ENCODE measurements at regions not wholly inside any gene's neighbourhood (a gene's known extent, or its start where the extent isn't known, plus 50 kb on each side); places are given as distances from the start of the nearest gene placed in this dataset.

- no peak for TF ChIP-seq POLR2A (IDR thresholded peaks at IDR 0.05)
- TF ChIP-seq, protein P1, sequence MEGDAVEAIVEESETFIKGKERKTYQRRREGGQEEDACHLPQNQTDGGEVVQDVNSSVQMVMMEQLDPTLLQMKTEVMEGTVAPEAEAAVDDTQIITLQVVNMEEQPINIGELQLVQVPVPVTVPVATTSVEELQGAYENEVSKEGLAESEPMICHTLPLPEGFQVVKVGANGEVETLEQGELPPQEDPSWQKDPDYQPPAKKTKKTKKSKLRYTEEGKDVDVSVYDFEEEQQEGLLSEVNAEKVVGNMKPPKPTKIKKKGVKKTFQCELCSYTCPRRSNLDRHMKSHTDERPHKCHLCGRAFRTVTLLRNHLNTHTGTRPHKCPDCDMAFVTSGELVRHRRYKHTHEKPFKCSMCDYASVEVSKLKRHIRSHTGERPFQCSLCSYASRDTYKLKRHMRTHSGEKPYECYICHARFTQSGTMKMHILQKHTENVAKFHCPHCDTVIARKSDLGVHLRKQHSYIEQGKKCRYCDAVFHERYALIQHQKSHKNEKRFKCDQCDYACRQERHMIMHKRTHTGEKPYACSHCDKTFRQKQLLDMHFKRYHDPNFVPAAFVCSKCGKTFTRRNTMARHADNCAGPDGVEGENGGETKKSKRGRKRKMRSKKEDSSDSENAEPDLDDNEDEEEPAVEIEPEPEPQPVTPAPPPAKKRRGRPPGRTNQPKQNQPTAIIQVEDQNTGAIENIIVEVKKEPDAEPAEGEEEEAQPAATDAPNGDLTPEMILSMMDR (IDR thresholded peaks at IDR 0.05) = peak in 1 of 6 experiments; percentile 10
Measured at GRCh38 chr9:84137968-84138367, 157.4 kb downstream of the RMI1 start.
